ENCODE measurements at regions not wholly inside any gene's neighbourhood (a gene's known extent, or its start where the extent isn't known, plus 50 kb on each side); places are given as distances from the start of the nearest gene placed in this dataset.

- DNase-seq = no peak
Observed at GRCh38 chr20:4512891-4513550, 173.2 kb upstream of the PRNP start.

DNA sequence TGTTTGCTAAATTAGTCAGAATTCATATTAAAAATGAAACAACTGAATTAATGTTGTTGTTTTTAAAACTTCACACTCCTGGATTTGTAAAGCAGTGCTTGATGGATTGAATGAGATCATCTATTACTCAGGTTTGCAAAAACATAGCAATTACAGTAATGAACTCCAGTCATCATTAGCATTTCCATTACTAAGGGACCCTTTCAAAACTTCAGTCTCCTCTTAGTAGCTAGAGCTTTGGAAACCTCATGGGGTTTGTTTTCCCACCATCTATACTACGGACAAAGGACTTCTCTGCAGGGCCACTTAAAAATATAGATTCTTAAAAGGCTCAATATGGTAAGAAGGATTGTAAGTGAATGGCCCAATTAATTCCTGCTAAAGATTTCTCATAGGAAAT is 174.5 kb upstream of the PRNP start:
- DNase-seq = no peak

DNA sequence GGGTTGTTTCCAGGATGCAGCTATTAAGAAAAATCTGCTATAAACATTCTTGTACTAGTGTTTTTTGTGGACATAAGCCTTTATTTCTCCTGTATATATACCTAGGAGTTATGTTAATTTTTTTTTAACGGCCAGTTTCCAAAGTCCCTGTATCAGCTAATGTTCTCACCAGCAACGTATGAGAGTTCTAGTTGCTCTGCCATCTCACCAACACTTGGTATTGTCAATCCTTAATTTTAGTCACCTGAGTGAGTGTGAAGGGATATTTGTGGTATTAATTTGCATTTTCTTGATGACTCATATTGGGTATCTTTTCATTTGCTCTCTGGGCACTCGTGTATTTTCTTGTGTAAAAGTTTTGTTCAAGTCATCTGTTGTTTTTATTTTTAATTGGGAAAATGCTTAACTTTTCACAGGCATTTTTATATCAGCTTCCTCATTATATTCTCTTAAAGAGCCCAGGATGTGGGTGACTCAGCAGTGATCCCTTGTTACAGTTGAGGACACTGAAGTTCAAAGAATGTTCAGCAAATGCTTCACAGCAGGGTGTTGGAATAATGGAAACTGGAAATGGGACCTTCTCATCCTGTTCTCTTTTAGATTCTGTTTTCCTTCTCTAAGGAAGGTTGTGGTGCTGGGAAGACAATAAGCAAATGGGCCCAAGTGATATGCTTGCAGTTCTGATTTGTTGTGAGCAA is 176.3 kb upstream of the PRNP start:
- no peak for DNase-seq

GRCh38 chr20:4508773-4509172 is 177.5 kb upstream of the PRNP start:
- DNase-seq = no peak

- DNase-seq = no peak
Observed at GRCh38 chr20:4507288-4507719, 179.0 kb upstream of the PRNP start.

DNA sequence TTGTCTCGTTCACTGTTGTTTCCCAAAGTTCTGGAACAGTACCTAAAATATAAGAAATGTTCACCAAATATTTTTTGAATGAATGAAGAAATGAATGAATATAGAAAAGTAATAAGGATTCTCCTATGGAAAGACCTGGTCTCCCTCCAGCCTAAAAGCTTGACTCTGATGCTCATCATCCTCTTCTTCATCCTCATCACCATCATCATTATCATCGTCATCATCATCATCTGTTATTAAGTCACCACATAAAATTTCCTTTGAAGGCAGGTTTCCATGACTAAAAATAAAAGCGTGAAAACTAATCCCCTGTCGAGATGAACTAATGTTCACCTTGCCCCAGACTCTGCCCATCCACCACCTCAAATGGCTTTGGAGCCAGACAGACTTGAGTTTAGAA is 181.4 kb upstream of the PRNP start:
- DNase-seq = no peak

GRCh38 chr20:4502756-4503155 is 183.5 kb upstream of the PRNP start:
- no peak for DNase-seq

DNA sequence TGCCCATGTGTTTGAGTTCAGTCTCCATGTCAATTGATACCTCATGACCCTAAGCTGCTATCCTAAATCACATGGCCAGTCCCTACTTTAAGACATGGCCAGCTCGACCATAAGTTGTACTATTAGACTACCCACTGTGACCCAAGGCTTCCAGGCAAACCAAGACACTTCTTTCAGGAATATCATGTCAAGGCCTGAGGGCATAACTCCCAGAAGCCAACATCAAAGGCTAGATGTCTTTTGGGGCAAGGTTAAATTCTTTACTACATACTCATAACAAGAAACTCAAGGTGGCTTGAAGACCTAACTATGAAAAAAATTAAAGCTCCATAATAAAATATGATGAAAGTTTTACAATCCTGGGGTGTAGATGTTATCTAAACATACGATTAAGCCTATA is 192.9 kb upstream of the PRNP start:
- no peak for DNase-seq

- DNase-seq = no peak
Observed at GRCh38 chr20:4491643-4492042, 194.6 kb upstream of the PRNP start.

DNA sequence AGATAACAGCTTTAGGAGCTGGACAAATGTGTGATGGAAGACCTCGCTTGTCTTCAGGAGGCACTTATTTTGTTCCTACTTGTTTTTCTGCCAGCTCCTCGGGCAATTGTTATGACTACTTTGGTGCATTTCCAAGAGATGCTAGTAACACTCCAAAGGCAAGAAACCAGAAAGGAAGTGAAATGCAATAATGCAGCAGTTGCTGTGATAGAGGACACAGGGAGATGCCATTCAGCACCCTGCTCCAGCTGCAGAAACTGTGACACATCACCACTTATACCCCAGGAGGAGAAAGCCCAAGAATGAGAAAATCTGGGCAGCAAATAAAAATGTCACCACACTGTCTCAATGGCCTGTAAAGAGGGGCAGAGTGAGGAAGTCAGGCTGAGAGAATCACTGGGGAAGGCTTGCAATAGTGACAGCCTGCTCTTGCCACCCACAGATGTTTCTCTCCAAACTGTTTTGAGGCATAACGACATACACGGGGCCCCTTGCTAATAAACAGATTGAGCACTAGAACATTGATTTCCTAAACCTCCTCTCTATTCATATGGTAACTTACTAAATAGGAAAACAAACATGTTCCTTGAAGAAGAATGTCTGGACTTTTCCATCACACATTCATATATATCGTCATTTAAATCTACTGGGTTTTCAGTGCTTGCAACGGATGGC is 195.5 kb upstream of the PRNP start:
- no peak for DNase-seq

DNA sequence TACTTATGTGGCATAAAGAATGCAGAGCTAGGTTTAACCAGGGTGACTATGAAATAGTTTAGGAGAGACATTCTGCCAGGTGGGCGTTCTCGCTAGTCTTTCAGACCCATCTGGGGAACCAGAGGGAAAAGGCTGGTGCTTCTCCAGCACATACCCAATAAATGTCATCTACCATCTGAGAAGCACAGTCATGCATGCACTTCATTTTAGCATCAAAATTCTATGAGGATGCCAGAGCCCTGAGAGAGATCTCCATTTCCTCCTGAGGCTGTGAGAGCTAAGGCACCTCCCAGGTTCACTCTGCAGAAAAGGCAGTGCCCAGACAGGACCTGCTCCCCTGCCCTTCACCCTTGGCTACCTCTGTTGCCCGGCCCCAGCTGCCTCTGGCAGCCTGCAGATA is 196.2 kb upstream of the PRNP start:
- DNase-seq = no peak

- DNase-seq = no peak
Observed at GRCh38 chr20:4488407-4489339, 197.6 kb upstream of the PRNP start.

GRCh38 chr20:4484379-4484997 is 201.8 kb upstream of the PRNP start:
- no peak for DNase-seq

DNA sequence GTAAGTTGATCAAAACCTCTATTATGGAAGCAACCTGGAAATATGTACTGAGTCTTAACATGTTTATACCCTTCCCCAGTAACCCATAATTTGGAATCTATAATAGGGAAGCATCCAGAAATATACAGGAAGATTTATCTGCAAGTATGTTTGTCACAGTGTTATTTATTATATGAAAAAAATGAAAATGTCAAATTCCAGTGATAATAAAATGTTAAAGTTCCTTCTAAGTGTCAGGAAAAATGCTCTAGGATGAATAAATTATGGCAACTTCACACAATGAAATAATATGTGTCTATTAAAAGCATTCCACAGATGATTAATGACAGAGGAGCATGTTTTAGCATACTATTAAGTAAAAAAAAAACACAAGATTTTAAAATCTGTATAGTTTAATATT is 202.3 kb upstream of the PRNP start:
- no peak for DNase-seq

GRCh38 chr20:4483486-4483885 is 202.8 kb upstream of the PRNP start:
- no peak for DNase-seq

DNA sequence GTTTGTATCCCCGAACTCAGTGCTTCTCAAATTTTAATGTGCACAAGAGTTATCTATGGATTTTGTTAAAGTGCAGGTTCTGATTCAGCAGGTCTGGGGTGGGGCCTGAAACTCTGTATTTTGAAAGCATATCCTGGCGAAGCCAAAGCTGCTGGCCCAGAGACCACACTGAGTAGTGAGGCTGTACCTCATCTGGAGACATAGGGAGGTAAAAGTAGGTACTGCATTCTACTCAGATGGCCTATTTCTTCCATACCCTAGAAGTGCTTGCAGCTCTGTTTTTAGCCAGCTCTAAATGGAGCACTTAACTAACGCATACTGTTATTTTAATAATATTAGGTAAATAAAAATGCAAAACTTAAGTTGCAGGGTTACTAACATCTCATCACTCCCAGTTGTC is 206.2 kb upstream of the PRNP start:
- no peak for DNase-seq

GRCh38 chr20:4476903-4477500 is 209.3 kb upstream of the PRNP start:
- no peak for DNase-seq

DNA sequence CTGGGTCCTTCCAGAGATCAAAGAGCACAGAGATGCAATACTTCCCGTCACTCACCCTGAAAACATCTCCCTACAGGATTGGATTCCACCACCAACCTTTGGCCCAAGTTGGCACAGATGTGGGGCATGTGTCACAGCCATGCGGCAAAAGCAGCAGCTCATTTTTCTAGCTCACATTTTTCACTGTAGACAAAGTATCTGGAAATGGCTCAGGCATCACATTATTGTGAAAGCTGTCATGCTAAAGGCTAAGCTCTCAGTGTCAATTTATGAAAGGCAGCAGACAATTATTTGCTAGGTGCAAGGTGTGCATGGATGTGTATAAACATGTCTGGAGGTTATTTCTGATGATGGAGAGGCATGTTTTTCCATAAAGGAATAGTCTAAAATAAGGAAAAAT is 213.3 kb upstream of the PRNP start:
- no peak for DNase-seq

DNA sequence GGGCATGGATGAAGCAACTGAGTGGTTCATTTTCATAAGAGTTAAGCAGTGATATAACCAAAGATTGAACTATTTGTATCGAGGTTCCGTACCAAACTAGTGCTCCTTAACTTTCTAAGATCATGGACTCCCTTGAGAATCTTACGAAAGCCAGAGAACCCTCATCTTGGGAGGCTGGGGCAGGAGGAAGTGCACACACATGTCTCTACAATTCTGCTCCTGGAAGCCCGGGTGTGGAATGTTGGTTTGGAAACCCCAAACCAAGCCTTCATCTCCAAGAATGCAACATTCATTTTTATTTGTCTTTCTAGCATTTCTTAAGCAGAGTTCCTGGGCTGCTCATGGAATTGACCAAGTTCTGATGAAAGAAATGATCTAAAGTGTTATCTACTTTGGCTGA is 215.0 kb upstream of the PRNP start:
- no peak for DNase-seq

DNA sequence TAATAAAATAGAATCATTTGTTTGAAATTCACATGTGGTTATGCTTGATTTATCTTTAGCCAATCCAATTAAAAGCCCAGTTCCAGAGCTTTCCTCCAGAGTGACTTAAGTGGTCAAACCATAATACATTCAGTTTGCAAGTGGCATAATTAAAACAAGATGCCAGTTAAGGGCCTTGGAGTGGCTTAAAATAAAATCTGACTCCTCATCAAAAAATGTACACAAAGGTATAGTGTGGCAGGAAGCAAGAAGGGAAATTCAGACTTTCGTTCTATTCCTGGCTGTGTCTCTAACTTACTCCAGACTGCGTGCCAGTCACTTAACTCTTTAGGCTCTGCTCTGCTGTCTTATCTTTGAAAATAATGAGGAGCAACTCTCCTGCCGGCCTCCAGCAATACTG is 215.9 kb upstream of the PRNP start:
- DNase-seq = no peak

- DNase-seq = no peak
Observed at GRCh38 chr20:4469910-4470309, 216.3 kb upstream of the PRNP start.

All from muscle of arm (tissue), 1 donor.